ENCODE measurements at regions not wholly inside any gene's neighbourhood (a gene's known extent, or its start where the extent isn't known, plus 50 kb on each side); places are given as distances from the start of the nearest gene placed in this dataset.

- H3K27me3 ChIP-seq (ENCODE audit: control insufficient read depth, insufficient read depth, low read length) = no peaks in the 10 kb centered on the region
- no peaks in the 10 kb centered on the region for H3K36me3 ChIP-seq (replicated peaks; ENCODE audit: control insufficient read depth, insufficient read depth, low read length)
- DNase-seq = no peak
- H3K4me3 ChIP-seq (ENCODE audit: insufficient read depth, low read depth, low read length) = no peak overlapping the region
Observed at GRCh38 chr3:106398891-106399600, 530.2 kb upstream of the CBLB start.

- no peaks in the 10 kb centered on the region for H3K27me3 ChIP-seq (ENCODE audit: control insufficient read depth, insufficient read depth, low read length)
- H3K36me3 ChIP-seq (replicated peaks; ENCODE audit: control insufficient read depth, insufficient read depth, low read length) = no peaks in the 10 kb centered on the region
- H3K4me3 ChIP-seq (ENCODE audit: insufficient read depth, low read depth, low read length) = no peak overlapping the region
- DNase-seq = no peak
Observed at GRCh38 chr3:106399761-106400160, 530.9 kb upstream of the CBLB start.

GRCh38 chr3:106401666-106402490, 533.1 kb upstream of the CBLB start:
- Histone ChIP-seq H3K36me3 (replicated peaks; ENCODE audit: control insufficient read depth, insufficient read depth, low read length) (no peaks in the 10 kb centered on the region), H3K4me3 (ENCODE audit: insufficient read depth, low read depth, low read length) (no peak overlapping the region), H3K27me3 (ENCODE audit: control insufficient read depth, insufficient read depth, low read length) (no peaks in the 10 kb centered on the region)
- DNase-seq = no peak

- DNase-seq = no peak
- Histone ChIP-seq H3K27me3 (ENCODE audit: control insufficient read depth, insufficient read depth, low read length) (no peaks in the 10 kb centered on the region), H3K36me3 (replicated peaks; ENCODE audit: control insufficient read depth, insufficient read depth, low read length) (no peaks in the 10 kb centered on the region), H3K4me3 (ENCODE audit: insufficient read depth, low read depth, low read length) (no peak overlapping the region)
Observed at GRCh38 chr3:106403371-106404145, 534.7 kb upstream of the CBLB start.

- no peak for DNase-seq
- no peaks in the 10 kb centered on the region for H3K27me3 ChIP-seq (ENCODE audit: control insufficient read depth, insufficient read depth, low read length)
- H3K4me3 ChIP-seq (ENCODE audit: insufficient read depth, low read depth, low read length) = no peak overlapping the region
Observed at GRCh38 chr3:106413683-106414082, 544.9 kb upstream of the CBLB start.

GRCh38 chr3:106420628-106421027, 551.8 kb upstream of the CBLB start:
- DNase-seq = no peak
- Histone ChIP-seq H3K36me3 (replicated peaks; ENCODE audit: control insufficient read depth, insufficient read depth, low read length) (no peaks in the 10 kb centered on the region), H3K4me3 (ENCODE audit: insufficient read depth, low read depth, low read length) (no peak overlapping the region), H3K27me3 (ENCODE audit: control insufficient read depth, insufficient read depth, low read length) (no peaks in the 10 kb centered on the region)

More at GRCh38 chr3:106413683-106414082, 544.9 kb upstream of the CBLB start:
- no peaks in the 10 kb centered on the region for H3K36me3 ChIP-seq (replicated peaks; ENCODE audit: control insufficient read depth, insufficient read depth, low read length)

- DNase-seq = no peak
- Histone ChIP-seq H3K27me3 (ENCODE audit: control insufficient read depth, insufficient read depth, low read length) (no peaks in the 10 kb centered on the region), H3K36me3 (replicated peaks; ENCODE audit: control insufficient read depth, insufficient read depth, low read length) (no peaks in the 10 kb centered on the region), H3K4me3 (ENCODE audit: insufficient read depth, low read depth, low read length) (no peak overlapping the region)
Observed at GRCh38 chr3:106421426-106421825, 552.6 kb upstream of the CBLB start.

GRCh38 chr3:106421909-106422308, 553.1 kb upstream of the CBLB start:
- no peak for DNase-seq
- Histone ChIP-seq H3K36me3 (replicated peaks; ENCODE audit: control insufficient read depth, insufficient read depth, low read length) (no peaks in the 10 kb centered on the region), H3K4me3 (ENCODE audit: insufficient read depth, low read depth, low read length) (no peak overlapping the region), H3K27me3 (ENCODE audit: control insufficient read depth, insufficient read depth, low read length) (no peaks in the 10 kb centered on the region)

- no peaks in the 10 kb centered on the region for H3K27me3 ChIP-seq (ENCODE audit: control insufficient read depth, insufficient read depth, low read length)
- DNase-seq = no peak
- no peak overlapping the region for H3K4me3 ChIP-seq (ENCODE audit: insufficient read depth, low read depth, low read length)
- no peaks in the 10 kb centered on the region for H3K36me3 ChIP-seq (replicated peaks; ENCODE audit: control insufficient read depth, insufficient read depth, low read length)
Observed at GRCh38 chr3:106423321-106424225, 554.8 kb upstream of the CBLB start.

GRCh38 chr3:106425026-106425425, 556.2 kb upstream of the CBLB start:
- H3K4me3 ChIP-seq (ENCODE audit: insufficient read depth, low read depth, low read length) = no peak overlapping the region
- DNase-seq = no peak
- H3K27me3 ChIP-seq (ENCODE audit: control insufficient read depth, insufficient read depth, low read length) = no peaks in the 10 kb centered on the region
- no peaks in the 10 kb centered on the region for H3K36me3 ChIP-seq (replicated peaks; ENCODE audit: control insufficient read depth, insufficient read depth, low read length)

- H3K27me3 ChIP-seq (ENCODE audit: control insufficient read depth, insufficient read depth, low read length) = no peaks in the 10 kb centered on the region
- no peak for DNase-seq
- H3K36me3 ChIP-seq (replicated peaks; ENCODE audit: control insufficient read depth, insufficient read depth, low read length) = no peaks in the 10 kb centered on the region
- H3K4me3 ChIP-seq (ENCODE audit: insufficient read depth, low read depth, low read length) = no peak overlapping the region
Observed at GRCh38 chr3:106425916-106426315, 557.1 kb upstream of the CBLB start.

GRCh38 chr3:106428565-106428994, 559.8 kb upstream of the CBLB start:
- DNase-seq = no peak
- Histone ChIP-seq H3K4me3 (ENCODE audit: insufficient read depth, low read depth, low read length) (no peak overlapping the region), H3K27me3 (ENCODE audit: control insufficient read depth, insufficient read depth, low read length) (no peaks in the 10 kb centered on the region), H3K36me3 (replicated peaks; ENCODE audit: control insufficient read depth, insufficient read depth, low read length) (no peaks in the 10 kb centered on the region)

GRCh38 chr3:106431721-106432120, 562.9 kb upstream of the CBLB start:
- Histone ChIP-seq H3K36me3 (replicated peaks; ENCODE audit: control insufficient read depth, insufficient read depth, low read length) (no peaks in the 10 kb centered on the region), H3K27me3 (ENCODE audit: control insufficient read depth, insufficient read depth, low read length) (no peaks in the 10 kb centered on the region), H3K4me3 (ENCODE audit: insufficient read depth, low read depth, low read length) (no peak overlapping the region)
- DNase-seq = no peak

- no peak for DNase-seq
- H3K4me3 ChIP-seq (ENCODE audit: insufficient read depth, low read depth, low read length) = no peak overlapping the region
- H3K27me3 ChIP-seq (ENCODE audit: control insufficient read depth, insufficient read depth, low read length) = no peaks in the 10 kb centered on the region
- H3K36me3 ChIP-seq (replicated peaks; ENCODE audit: control insufficient read depth, insufficient read depth, low read length) = no peaks in the 10 kb centered on the region
Observed at GRCh38 chr3:106435899-106436453, 567.2 kb upstream of the CBLB start.
